CD4-positive, alpha-beta memory T cell (primary cell): ENCODE measurements at regions not wholly inside any gene's neighbourhood (a gene's known extent, or its start where the extent isn't known, plus 50 kb on each side); places are given as distances from the start of the nearest gene placed in this dataset.

Experiments
- CTCF ChIA-PET: fragments of 350-600 bp; sonication (Branson Sonifier 250); formaldehyde crosslinking; loops from one replicate; lab custom pipeline; 2021; ENCODE audit warnings: inconsistent platforms; ENCODE audit not compliant: partially characterized antibody; lab: Charles Lee
- POLR2A ChIA-PET: fragments of 350-600 bp; sonication (Branson Sonifier 250); formaldehyde crosslinking; loops from one replicate; lab custom pipeline; 2021; ENCODE audit not compliant: partially characterized antibody; lab: Charles Lee
- DNase-seq, 5 donors: peaks; one replicate each; pipeline versions ENCODE4 v3.0.0 to v3.0.0-alpha.2; 2020 to 2022; ENCODE audit warnings: mixed read lengths in 1 of 5
- H3K27ac ChIP-seq: one replicate; pipeline ENCODE4 v1.7.0; 2013; ENCODE audit warnings: low read depth, low read length
- H3K27me3 ChIP-seq: 2 replicates; pipeline ENCODE4 v1.7.0; 2013; ENCODE audit warnings: mild to moderate bottlenecking, low read length, moderate library complexity; ENCODE audit not compliant: insufficient read depth
- H3K36me3 ChIP-seq: 2 replicates; pipeline ENCODE4 v1.7.0; 2013; ENCODE audit warnings: mild to moderate bottlenecking, low read length, moderate library complexity; ENCODE audit not compliant: insufficient read depth
- H3K4me1 ChIP-seq: 2 replicates; pipeline ENCODE4 v1.7.0; 2013; ENCODE audit warnings: mild to moderate bottlenecking, low read length, moderate library complexity; ENCODE audit not compliant: insufficient read depth
- H3K4me3 ChIP-seq, 2 donors: one replicate each; pipeline ENCODE4 v1.7.0; 2013; ENCODE audit warnings: low read length in 2 of 2, mild to moderate bottlenecking in 1 of 2
- H3K9me3 ChIP-seq, 2 donors: one replicate each; pipeline ENCODE4 v1.7.0; 2013; ENCODE audit warnings: low read length in 2 of 2, control low read depth in 1 of 2; ENCODE audit not compliant: control insufficient read depth in 1 of 2
- H3K27ac Mint-ChIP-seq, 7 donors: one replicate each; pipeline ENCODE4 v1.8.0; 2020 to 2021; ENCODE audit warnings: mixed read lengths in 7 of 7, mild to moderate bottlenecking in 6 of 7, inconsistent platforms in 3 of 7, moderate library complexity in 3 of 7
- H3K27me3 Mint-ChIP-seq, 2 donors: one replicate each; pipeline ENCODE4 v1.8.0; 2020 to 2021; ENCODE audit warnings: mixed read lengths in 2 of 2
- H3K36me3 Mint-ChIP-seq, 2 donors: one replicate each; pipeline ENCODE4 v1.8.0; 2020 to 2021; ENCODE audit warnings: mixed read lengths in 2 of 2, inconsistent platforms in 1 of 2, mild to moderate bottlenecking in 1 of 2
- H3K4me1 Mint-ChIP-seq, 4 donors: one replicate each; pipeline ENCODE4 v1.8.0; 2020 to 2021; ENCODE audit warnings: mixed read lengths in 4 of 4, mild to moderate bottlenecking in 1 of 4
- H3K4me3 Mint-ChIP-seq, 8 donors: one replicate each; pipeline ENCODE4 v1.8.0; 2020 to 2021; ENCODE audit warnings: mixed read lengths in 8 of 8, mild to moderate bottlenecking in 7 of 8, moderate library complexity in 6 of 8, inconsistent platforms in 3 of 8
- H3K9me3 Mint-ChIP-seq, 8 donors: one replicate each; pipeline ENCODE4 v1.8.0; 2020 to 2021; ENCODE audit warnings: mixed read lengths in 8 of 8, mild to moderate bottlenecking in 5 of 8, inconsistent platforms in 3 of 8, moderate library complexity in 1 of 8
- intact Hi-C: fragments of 100-400 bp; cut with micrococcal nuclease; formaldehyde crosslinking; loops from one replicate; pipeline ENCODE4 v1.15.1; 2023

GRCh38 chr6:78062993-78063392, 410.2 kb downstream of the MEI4 start:
- ChIA-PET CTCF (no interaction called here), POLR2A (no interaction called here)
- intact Hi-C loops = no loop called here
- Mint-ChIP-seq H3K36me3 (no peaks in the 10 kb centered on the region), H3K4me1 (no peaks in the 10 kb centered on the region), H3K27ac (no peak overlapping the region), H3K9me3 (peaks cover 0 to 8% (median 3%) of the 10 kb centered on the region in 8 donors), H3K27me3 (no peaks in the 10 kb centered on the region), H3K4me3 (no peak overlapping the region)
- Histone ChIP-seq H3K27ac (no peak overlapping the region), H3K4me1 (no peaks in the 10 kb centered on the region), H3K36me3 (no peaks in the 10 kb centered on the region), H3K4me3 (no peak overlapping the region), H3K27me3 (no peaks in the 10 kb centered on the region), H3K9me3 (no peaks in the 10 kb centered on the region)
- DNase-seq = no peak

GRCh38 chr6:78076371-78076770, 423.5 kb downstream of the MEI4 start:
- H3K27ac Mint-ChIP-seq = no peak overlapping the region
- no peaks in the 10 kb centered on the region for H3K27me3 Mint-ChIP-seq
- no peaks in the 10 kb centered on the region for H3K4me1 Mint-ChIP-seq
- CTCF ChIA-PET = no interaction called here
- H3K4me3 ChIP-seq = no peak overlapping the region
- peaks cover 0 to 3% of the 10 kb centered on the region in 2 donors for H3K9me3 ChIP-seq
- intact Hi-C loops = no loop called here
- H3K4me1 ChIP-seq = no peaks in the 10 kb centered on the region
- H3K9me3 Mint-ChIP-seq = peaks cover 0 to 2% (median 0%) of the 10 kb centered on the region in 8 donors
- no peak overlapping the region for H3K4me3 Mint-ChIP-seq
- no peaks in the 10 kb centered on the region for H3K27me3 ChIP-seq
- POLR2A ChIA-PET = no interaction called here
- no peaks in the 10 kb centered on the region for H3K36me3 Mint-ChIP-seq
- H3K36me3 ChIP-seq = no peaks in the 10 kb centered on the region
- H3K27ac ChIP-seq = no peak overlapping the region
- DNase-seq = no peak

- ChIA-PET CTCF (no interaction called here), POLR2A (no interaction called here)
- Mint-ChIP-seq H3K4me3 (no peak overlapping the region), H3K36me3 (no peaks in the 10 kb centered on the region), H3K27me3 (no peaks in the 10 kb centered on the region), H3K9me3 (peaks cover 0 to 11% (median 4%) of the 10 kb centered on the region in 8 donors), H3K27ac (no peak overlapping the region), H3K4me1 (no peaks in the 10 kb centered on the region)
- intact Hi-C loops = no loop called here
- Histone ChIP-seq H3K27me3 (no peaks in the 10 kb centered on the region), H3K4me1 (no peaks in the 10 kb centered on the region), H3K9me3 (no peaks in the 10 kb centered on the region), H3K27ac (no peak overlapping the region), H3K4me3 (no peak overlapping the region), H3K36me3 (no peaks in the 10 kb centered on the region)
- no peak for DNase-seq
These were observed 436.7 kb downstream of the MEI4 start for GRCh38 chr6:78089531-78089930.

- Mint-ChIP-seq H3K36me3 (no peaks in the 10 kb centered on the region), H3K4me3 (no peak overlapping the region), H3K27me3 (no peaks in the 10 kb centered on the region), H3K9me3 (peaks cover 0 to 6% (median 1%) of the 10 kb centered on the region in 8 donors), H3K27ac (no peak overlapping the region), H3K4me1 (no peaks in the 10 kb centered on the region)
- Histone ChIP-seq H3K27ac (no peak overlapping the region), H3K36me3 (no peaks in the 10 kb centered on the region), H3K4me3 (no peak overlapping the region), H3K4me1 (no peaks in the 10 kb centered on the region), H3K27me3 (no peaks in the 10 kb centered on the region), H3K9me3 (no peaks in the 10 kb centered on the region)
- no peak for DNase-seq
- ChIA-PET POLR2A (no interaction called here), CTCF (no interaction called here)
- intact Hi-C loops = no loop called here
These were observed 441.1 kb downstream of the MEI4 start for GRCh38 chr6:78093906-78094305.

GRCh38 chr6:78101387-78101786, 448.5 kb downstream of the MEI4 start:
- Mint-ChIP-seq H3K36me3 (no peaks in the 10 kb centered on the region), H3K27ac (no peak overlapping the region), H3K9me3 (peaks cover 0 to 7% (median 3%) of the 10 kb centered on the region in 8 donors), H3K4me1 (no peaks in the 10 kb centered on the region), H3K4me3 (no peak overlapping the region), H3K27me3 (no peaks in the 10 kb centered on the region)
- Histone ChIP-seq H3K27ac (no peak overlapping the region), H3K36me3 (no peaks in the 10 kb centered on the region), H3K4me1 (no peaks in the 10 kb centered on the region), H3K27me3 (no peaks in the 10 kb centered on the region), H3K9me3 (no peaks in the 10 kb centered on the region), H3K4me3 (no peak overlapping the region)
- POLR2A ChIA-PET = no interaction called here
- CTCF ChIA-PET = no interaction called here
- intact Hi-C loops = no loop called here
- DNase-seq = no peak

- H3K27ac Mint-ChIP-seq = no peak overlapping the region
These were observed 457.8 kb downstream of the MEI4 start for GRCh38 chr6:78110641-78111040.

GRCh38 chr6:78117966-78118365, 465.1 kb downstream of the MEI4 start:
- Histone ChIP-seq H3K4me1 (no peaks in the 10 kb centered on the region), H3K4me3 (no peak overlapping the region), H3K9me3 (no peaks in the 10 kb centered on the region), H3K36me3 (no peaks in the 10 kb centered on the region), H3K27ac (no peak overlapping the region), H3K27me3 (no peaks in the 10 kb centered on the region)
- CTCF ChIA-PET = no interaction called here
- intact Hi-C loops = no loop called here
- peaks cover 0 to 14% (median 5%) of the 10 kb centered on the region in 8 donors for H3K9me3 Mint-ChIP-seq
- no peaks in the 10 kb centered on the region for H3K36me3 Mint-ChIP-seq
- H3K27me3 Mint-ChIP-seq = no peaks in the 10 kb centered on the region
- no peak overlapping the region for H3K4me3 Mint-ChIP-seq
- no peaks in the 10 kb centered on the region for H3K4me1 Mint-ChIP-seq
- POLR2A ChIA-PET = no interaction called here
- no peak for DNase-seq
- no peak overlapping the region for H3K27ac Mint-ChIP-seq

More at GRCh38 chr6:78110641-78111040, 457.8 kb downstream of the MEI4 start:
- no peak for DNase-seq
- Histone ChIP-seq H3K27me3 (no peaks in the 10 kb centered on the region), H3K4me3 (no peak overlapping the region), H3K27ac (no peak overlapping the region), H3K9me3 (no peaks in the 10 kb centered on the region), H3K4me1 (no peaks in the 10 kb centered on the region), H3K36me3 (no peaks in the 10 kb centered on the region)
- no peaks in the 10 kb centered on the region for H3K4me1 Mint-ChIP-seq
- peaks cover 0 to 13% (median 4%) of the 10 kb centered on the region in 8 donors for H3K9me3 Mint-ChIP-seq
- CTCF ChIA-PET = no interaction called here
- H3K27me3 Mint-ChIP-seq = no peaks in the 10 kb centered on the region
- intact Hi-C loops = no loop called here
- H3K36me3 Mint-ChIP-seq = no peaks in the 10 kb centered on the region
- POLR2A ChIA-PET = no interaction called here
- H3K4me3 Mint-ChIP-seq = no peak overlapping the region

- H3K9me3 ChIP-seq = no peaks in the 10 kb centered on the region
- H3K36me3 ChIP-seq = no peaks in the 10 kb centered on the region
- peaks cover 4 to 30% (median 15%) of the 10 kb centered on the region in 8 donors for H3K9me3 Mint-ChIP-seq
- no peak for DNase-seq
- H3K27me3 Mint-ChIP-seq = no peaks in the 10 kb centered on the region
- no peak overlapping the region for H3K4me3 ChIP-seq
- H3K4me1 Mint-ChIP-seq = no peaks in the 10 kb centered on the region
- H3K36me3 Mint-ChIP-seq = no peaks in the 10 kb centered on the region
- ChIA-PET POLR2A (no interaction called here), CTCF (no interaction called here)
- intact Hi-C loops = no loop called here
- H3K4me1 ChIP-seq = no peaks in the 10 kb centered on the region
- no peak overlapping the region for H3K27ac ChIP-seq
- H3K4me3 Mint-ChIP-seq = no peak overlapping the region
- no peak overlapping the region for H3K27ac Mint-ChIP-seq
- H3K27me3 ChIP-seq = no peaks in the 10 kb centered on the region
These were observed 478.7 kb downstream of the MEI4 start for GRCh38 chr6:78131521-78131920.
